ENCODE measurements at regions not wholly inside any gene's neighbourhood (a gene's known extent, or its start where the extent isn't known, plus 50 kb on each side); places are given as distances from the start of the nearest gene placed in this dataset.
"Not testable (repeated sequence)": the region's sequence is repeated elsewhere in the genome, so short reads cannot be mapped to it uniquely, and the experiment has no call there.

GRCh38 chr3:33943277-33943676, 144.8 kb downstream of the PDCD6IP start (continued):
- TF ChIP-seq STAT1 (IDR thresholded peaks at IDR 0.05; ENCODE audit: unreplicated experiment): no peak
- no peak for TF ChIP-seq ETS1 (IDR thresholded peaks at IDR 0.05)
- no peak for TF ChIP-seq EZH2 (IDR thresholded peaks at IDR 0.05; ENCODE audit: low read depth, unreplicated experiment)
- no peak for TF ChIP-seq ZNF114 (CRISPR knock-in tag; IDR thresholded peaks at IDR 0.05)
- TF ChIP-seq NANOG (IDR thresholded peaks at IDR 0.05; ENCODE audit: borderline replicate concordance): no peak
- no peak for TF ChIP-seq EZH2phosphoT487 (IDR thresholded peaks at IDR 0.05; ENCODE audit: unreplicated experiment)
- TF ChIP-seq CTCF (conservative IDR thresholded peaks at IDR 0.05; ENCODE audit: low read depth in 2 of 2): no peak
- TF ChIP-seq POLR2AphosphoS5 (IDR thresholded peaks at IDR 0.05; ENCODE audit: low read depth): no peak

GRCh38 chr3:33946612-33947011, 148.2 kb downstream of the PDCD6IP start:
- not testable (repeated sequence) for H3K36me3 Mint-ChIP-seq (ENCODE audit: low read depth); H3K36me3 ChIP-seq (ENCODE audit: insufficient read depth); H2AFZ ChIP-seq; H3K27me3 Mint-ChIP-seq (ENCODE audit: insufficient read depth, low read depth, poor library complexity); H3F3A ChIP-seq (replicated peaks; ENCODE audit: low read depth); H3K4me1 Mint-ChIP-seq; H3K4me3 Mint-ChIP-seq; H3K4me1 ChIP-seq (ENCODE audit: insufficient read depth); H3K27me3 ChIP-seq (ENCODE audit: insufficient read depth); DNase-seq (ENCODE audit: low spot score); H4K20me1 ChIP-seq (replicated peaks; ENCODE audit: insufficient read depth); H3K9me2 ChIP-seq (ENCODE audit: insufficient read depth); H3K27ac Mint-ChIP-seq; H3K27ac ChIP-seq (ENCODE audit: low read depth); H3K4me3 ChIP-seq; H3K9me3 Mint-ChIP-seq; H3K4me2 ChIP-seq; H3K79me2 ChIP-seq (replicated peaks; ENCODE audit: insufficient read depth); ATAC-seq

GRCh38 chr3:33947272-33948195, 149.1 kb downstream of the PDCD6IP start:
- Histone ChIP-seq H2AFZ (peak overlapping the region; percentile 84; the same call in 1 of the 2 replicates), H3K36me3 (ENCODE audit: insufficient read depth) (no peaks in the 10 kb centered on the region), H3K79me2 (replicated peaks; ENCODE audit: insufficient read depth) (no peaks in the 10 kb centered on the region), H3K4me2 (no peak overlapping the region), H3K4me1 (ENCODE audit: insufficient read depth) (no peaks in the 10 kb centered on the region), H3K27me3 (ENCODE audit: insufficient read depth) (no peaks in the 10 kb centered on the region), H3K4me3 (no peak overlapping the region), H3F3A (replicated peaks; ENCODE audit: low read depth) (no peaks in the 10 kb centered on the region), H3K27ac (ENCODE audit: low read depth) (no peak overlapping the region), H3K9me2 (ENCODE audit: insufficient read depth) (no peaks in the 10 kb centered on the region), H4K20me1 (replicated peaks; ENCODE audit: insufficient read depth) (no peaks in the 10 kb centered on the region)
- H3K4me3 Mint-ChIP-seq: no peak overlapping the region
- H3K27ac Mint-ChIP-seq: no peak overlapping the region
- DNase-seq (ENCODE audit: low spot score) (no peak), ATAC-seq (no peak)
- H3K4me1 Mint-ChIP-seq: no peaks in the 10 kb centered on the region
- no peaks in the 10 kb centered on the region for H3K36me3 Mint-ChIP-seq (ENCODE audit: low read depth)
- H3K27me3 Mint-ChIP-seq (ENCODE audit: insufficient read depth, low read depth, poor library complexity): no peaks in the 10 kb centered on the region
- H3K9me3 Mint-ChIP-seq: no peaks in the 10 kb centered on the region
- TF ChIP-seq STAT1 (IDR thresholded peaks at IDR 0.05; ENCODE audit: unreplicated experiment): no peak
- TF ChIP-seq EZH2phosphoT487 (IDR thresholded peaks at IDR 0.05; ENCODE audit: unreplicated experiment): no peak
- no peak for TF ChIP-seq POLR2AphosphoS5 (IDR thresholded peaks at IDR 0.05; ENCODE audit: low read depth)
- TF ChIP-seq CREB1 (CRISPR knock-in tag; IDR thresholded peaks at IDR 0.05; ENCODE audit: low read depth): no peak
- TF ChIP-seq REST (IDR thresholded peaks at IDR 0.05; ENCODE audit: unreplicated experiment): no peak
- TF ChIP-seq CTCF (conservative IDR thresholded peaks at IDR 0.05; ENCODE audit: low read depth in 2 of 2): no peak
- no peak for TF ChIP-seq ZNF331 (CRISPR knock-in tag; IDR thresholded peaks at IDR 0.05; ENCODE audit: low read depth)
- TF ChIP-seq ETS1 (IDR thresholded peaks at IDR 0.05): no peak
- no peak for TF ChIP-seq NANOG (IDR thresholded peaks at IDR 0.05; ENCODE audit: borderline replicate concordance)

All from GM23338 (cell line).